ENCODE measurements at regions not wholly inside any gene's neighbourhood (a gene's known extent, or its start where the extent isn't known, plus 50 kb on each side); places are given as distances from the start of the nearest gene placed in this dataset.

GRCh38 chr4:147407261-147408045 is 73.4 kb upstream of the EDNRA start:
- TF ChIP-seq EP300 (IDR thresholded peaks at IDR 0.05; ENCODE audit: borderline replicate concordance in 1 of 2, low read depth in 2 of 2, low read length in 2 of 2) (no peak), RAD21 (IDR thresholded peaks at IDR 0.05 in 1 of 2, conservative IDR thresholded peaks at IDR 0.05 in 1 of 2; ENCODE audit: low read depth in 2 of 2, low read length in 2 of 2) (peak; percentile 62 to 73), NANOG (IDR thresholded peaks at IDR 0.05; ENCODE audit: insufficient read depth, low read depth, low read length, poor library complexity, severe bottlenecking) (no peak), CTCF (IDR thresholded peaks at IDR 0.05; ENCODE audit: control extremely low read depth in 1 of 3, insufficient read depth in 1 of 3, low read depth in 1 of 3, low read length in 3 of 3) (peak; percentile 75 to 92 (median 87)), JUND (IDR thresholded peaks at IDR 0.05; ENCODE audit: low read length) (no peak), SP1 (IDR thresholded peaks at IDR 0.05; ENCODE audit: low read depth, low read length) (no peak), BRCA1 (IDR thresholded peaks at IDR 0.05; ENCODE audit: low read depth, low read length) (no peak), RBBP5 (IDR thresholded peaks at IDR 0.05; ENCODE audit: borderline replicate concordance, low read depth, low read length) (no peak), GTF2F1 (IDR thresholded peaks at IDR 0.05; ENCODE audit: borderline replicate concordance, low read depth, low read length) (no peak), JUN (IDR thresholded peaks at IDR 0.05; ENCODE audit: low read depth, low read length) (no peak), HDAC2 (IDR thresholded peaks at IDR 0.05; ENCODE audit: borderline replicate concordance in 1 of 2, low read depth in 2 of 2, low read length in 2 of 2) (no peak)
